ENCODE measurements at regions not wholly inside any gene's neighbourhood (a gene's known extent, or its start where the extent isn't known, plus 50 kb on each side); places are given as distances from the start of the nearest gene placed in this dataset.

DNA sequence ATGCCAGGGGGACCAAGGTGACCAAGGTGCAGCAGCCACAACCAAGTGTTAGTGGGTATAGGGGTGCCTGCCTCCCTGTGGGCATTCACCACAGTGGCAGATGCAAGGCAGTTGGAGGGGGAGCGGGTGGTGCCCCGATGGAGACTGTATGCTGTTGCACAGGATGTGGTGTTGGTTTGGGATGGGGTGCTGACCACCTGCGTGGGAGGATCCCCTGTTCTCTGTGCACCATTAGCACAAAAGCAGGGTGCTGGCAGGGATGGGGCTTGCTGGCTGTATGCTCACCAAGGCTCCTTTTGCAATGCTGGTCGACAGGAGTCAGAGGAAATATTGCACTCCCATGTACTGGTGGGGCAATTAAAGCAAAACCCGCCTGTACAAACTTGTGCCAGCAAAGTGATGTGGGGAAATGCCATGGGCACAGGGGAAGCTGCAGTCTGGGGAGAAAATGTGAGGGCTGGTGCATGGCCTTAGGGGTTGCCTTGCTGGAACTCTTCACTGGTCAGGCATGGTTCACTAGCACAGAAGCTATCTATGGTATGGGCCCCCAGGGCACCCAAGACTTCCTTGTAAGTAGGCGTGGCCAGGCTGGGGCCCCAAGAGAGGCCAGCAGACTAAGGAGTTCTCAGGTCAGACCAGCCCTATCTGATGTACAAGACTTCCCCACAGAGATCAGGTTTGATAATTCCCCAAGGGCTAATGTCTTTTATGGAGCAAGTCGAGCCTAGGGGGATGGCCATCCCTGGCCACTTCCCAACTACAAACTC, 51.9 kb upstream of the GNAT3 start:
- ATAC-seq (ENCODE audit: low FRiP score) (peak; percentile 28), DNase-seq (ENCODE audit: low spot score) (no peak)
- TF ChIP-seq, protein P1, sequence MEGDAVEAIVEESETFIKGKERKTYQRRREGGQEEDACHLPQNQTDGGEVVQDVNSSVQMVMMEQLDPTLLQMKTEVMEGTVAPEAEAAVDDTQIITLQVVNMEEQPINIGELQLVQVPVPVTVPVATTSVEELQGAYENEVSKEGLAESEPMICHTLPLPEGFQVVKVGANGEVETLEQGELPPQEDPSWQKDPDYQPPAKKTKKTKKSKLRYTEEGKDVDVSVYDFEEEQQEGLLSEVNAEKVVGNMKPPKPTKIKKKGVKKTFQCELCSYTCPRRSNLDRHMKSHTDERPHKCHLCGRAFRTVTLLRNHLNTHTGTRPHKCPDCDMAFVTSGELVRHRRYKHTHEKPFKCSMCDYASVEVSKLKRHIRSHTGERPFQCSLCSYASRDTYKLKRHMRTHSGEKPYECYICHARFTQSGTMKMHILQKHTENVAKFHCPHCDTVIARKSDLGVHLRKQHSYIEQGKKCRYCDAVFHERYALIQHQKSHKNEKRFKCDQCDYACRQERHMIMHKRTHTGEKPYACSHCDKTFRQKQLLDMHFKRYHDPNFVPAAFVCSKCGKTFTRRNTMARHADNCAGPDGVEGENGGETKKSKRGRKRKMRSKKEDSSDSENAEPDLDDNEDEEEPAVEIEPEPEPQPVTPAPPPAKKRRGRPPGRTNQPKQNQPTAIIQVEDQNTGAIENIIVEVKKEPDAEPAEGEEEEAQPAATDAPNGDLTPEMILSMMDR (IDR thresholded peaks at IDR 0.05), result no peak

DNA sequence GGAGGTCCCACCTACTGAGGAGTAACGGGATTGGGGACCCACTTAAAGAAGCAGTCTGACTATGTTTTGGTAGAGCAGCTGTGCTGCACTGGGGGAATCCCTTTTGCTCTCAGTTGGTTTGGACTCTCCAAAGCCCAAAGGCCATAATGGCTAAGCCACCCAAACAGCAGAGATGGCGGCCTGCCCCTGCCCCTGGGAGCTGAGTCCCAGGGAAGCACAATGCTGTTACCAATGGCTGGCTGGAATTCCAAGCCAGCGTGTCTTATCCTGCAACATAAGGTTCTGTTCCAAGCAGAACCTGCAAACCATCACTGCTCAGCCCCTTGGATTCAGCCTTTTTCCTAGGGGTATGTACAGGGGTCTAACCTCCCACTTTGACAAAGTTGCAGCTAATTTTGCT, 53.7 kb upstream of the GNAT3 start:
- TF ChIP-seq, protein P1 (IDR thresholded peaks at IDR 0.05), result no peak
- no peak for DNase-seq (ENCODE audit: low spot score)
- no peak for ATAC-seq (ENCODE audit: low FRiP score)

DNA sequence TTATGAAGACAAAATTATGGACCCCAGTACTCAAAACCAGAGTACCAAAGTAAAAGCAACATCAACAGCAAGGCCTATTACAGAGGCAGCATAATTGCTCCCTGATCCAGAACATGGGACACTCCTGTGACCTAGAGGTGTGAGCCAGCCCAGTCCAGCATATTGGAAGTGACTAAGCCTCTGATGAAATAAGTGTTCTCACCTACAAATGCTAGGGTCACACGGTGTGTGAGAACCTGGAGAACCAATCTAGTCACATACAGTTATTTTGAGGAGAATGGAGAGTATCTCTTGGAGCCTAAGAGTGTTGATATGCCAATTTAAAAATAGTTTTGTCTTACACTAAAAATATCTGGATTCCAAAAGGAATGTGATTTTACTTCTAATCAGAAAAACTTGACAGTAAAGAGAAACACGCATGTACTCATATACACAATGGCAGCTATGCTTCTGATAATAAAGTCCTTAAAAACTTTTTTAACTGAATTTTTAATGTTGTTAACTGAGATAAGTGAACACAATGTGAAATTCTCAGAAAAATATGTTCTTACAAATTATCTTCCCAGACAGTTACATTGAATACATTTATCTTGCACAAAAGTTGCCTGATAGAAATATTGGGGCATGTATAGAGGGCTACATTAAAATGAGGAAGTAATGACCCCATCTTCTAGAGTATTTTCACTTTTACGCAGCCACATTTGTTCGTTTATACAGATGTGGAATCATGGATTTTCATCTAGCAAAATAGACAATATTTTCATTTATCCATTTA, 56.8 kb upstream of the CD36 start:
- ATAC-seq (ENCODE audit: low FRiP score) (no peak), DNase-seq (ENCODE audit: low spot score) (no peak)
- TF ChIP-seq, protein P1 (IDR thresholded peaks at IDR 0.05), result no peak

DNA sequence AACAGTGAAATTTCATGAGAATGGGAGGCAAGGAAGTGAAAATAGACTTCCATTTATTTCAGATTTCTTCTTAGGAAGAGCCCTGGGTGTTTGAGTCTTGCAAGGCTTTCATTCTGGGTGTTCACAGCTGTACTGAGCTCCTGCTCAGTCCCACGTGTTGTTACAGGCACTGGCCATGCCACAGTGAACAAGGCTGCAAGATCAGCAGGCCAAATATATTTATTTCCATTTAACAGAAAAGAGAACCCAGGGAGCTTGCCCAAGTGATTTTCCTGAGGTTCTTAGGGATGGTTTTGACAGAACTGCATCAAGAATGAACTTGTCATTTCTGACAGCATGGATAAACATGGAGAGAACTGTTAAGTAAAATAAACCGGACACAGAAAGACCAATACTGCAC, 54.5 kb upstream of the CD36 start:
- TF ChIP-seq, protein P1 (IDR thresholded peaks at IDR 0.05), result no peak
- DNase-seq (ENCODE audit: low spot score), result no peak
- ATAC-seq (ENCODE audit: low FRiP score), result no peak

DNA sequence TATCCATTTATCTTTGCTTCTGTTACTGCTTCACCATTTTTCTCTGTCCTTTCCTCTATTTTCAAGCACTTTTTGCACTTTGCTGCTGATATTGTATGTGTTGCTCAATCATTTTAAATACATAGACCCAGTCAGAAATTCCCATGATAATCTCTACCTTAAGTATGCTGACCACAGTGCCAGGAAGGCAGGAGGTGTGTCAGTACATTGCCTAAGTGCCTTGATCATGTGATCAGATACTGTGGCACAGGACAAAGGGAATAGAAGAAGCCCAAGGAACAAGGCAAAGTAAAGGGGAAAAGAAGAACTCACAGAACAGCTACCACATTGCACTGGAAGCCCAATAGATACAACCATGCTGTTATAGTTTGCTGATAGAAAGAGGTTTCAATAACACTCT, 53.7 kb upstream of the CD36 start:
- DNase-seq (ENCODE audit: low spot score) (no peak), ATAC-seq (ENCODE audit: low FRiP score) (no peak)
- TF ChIP-seq, protein P1 (IDR thresholded peaks at IDR 0.05), result no peak

DNA sequence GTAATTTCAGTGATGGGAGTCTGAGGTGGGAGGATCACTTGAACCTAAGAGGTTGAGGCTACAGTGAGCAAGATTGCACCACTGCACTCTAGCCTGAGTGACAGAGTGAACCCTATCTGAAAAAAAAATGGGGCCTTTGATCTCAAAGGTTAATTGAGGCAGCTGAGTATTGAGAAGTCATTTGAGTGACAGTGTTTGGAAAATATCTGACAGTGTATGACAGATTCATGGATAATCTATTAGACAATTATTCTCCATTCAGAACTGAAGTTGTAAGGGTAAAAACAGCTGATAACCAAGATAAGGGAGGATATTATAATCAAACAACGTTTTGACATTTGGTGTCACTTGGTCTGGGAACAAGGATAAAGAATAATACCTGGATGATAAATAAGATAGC, 50.9 kb upstream of the CD36 start:
- TF ChIP-seq, protein P1 (IDR thresholded peaks at IDR 0.05), result no peak
- DNase-seq (ENCODE audit: low spot score), result no peak
- ATAC-seq (ENCODE audit: low FRiP score), result no peak

DNA sequence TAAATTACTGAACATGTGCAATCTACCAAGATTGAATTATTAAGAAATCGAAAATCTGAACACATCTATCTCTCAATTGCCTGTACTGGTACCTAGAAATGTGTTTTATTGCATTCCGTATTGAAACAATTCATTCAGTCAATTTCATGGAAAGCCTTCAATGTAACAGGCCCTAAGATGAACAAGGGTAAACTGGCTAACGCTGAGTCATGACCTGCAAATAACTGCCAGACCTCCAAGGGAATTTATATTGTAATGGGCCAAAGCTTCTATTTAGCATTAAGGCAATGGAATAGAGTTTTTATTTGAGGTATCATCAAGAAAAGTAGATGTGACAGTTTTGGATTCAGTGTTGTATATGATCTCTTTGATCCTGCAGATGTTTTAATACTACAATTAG, 49.9 kb upstream of the CD36 start:
- TF ChIP-seq, protein P1 (IDR thresholded peaks at IDR 0.05), result no peak
- no peak for DNase-seq (ENCODE audit: low spot score)
- no peak for ATAC-seq (ENCODE audit: low FRiP score)

Measured in omental fat pad (tissue), 3 donors.